ENCODE measurements at regions not wholly inside any gene's neighbourhood (a gene's known extent, or its start where the extent isn't known, plus 50 kb on each side); places are given as distances from the start of the nearest gene placed in this dataset.

GRCh38 chr3:31466866-31467265 is 65.9 kb upstream of the STT3B start:
- Histone ChIP-seq H3K36me3 (replicated peaks; ENCODE audit: control insufficient read depth, insufficient read depth, low read length) (no peaks in the 10 kb centered on the region), H3K27me3 (ENCODE audit: control insufficient read depth, insufficient read depth, low read length) (no peaks in the 10 kb centered on the region), H3K4me3 (ENCODE audit: insufficient read depth, low read depth, low read length) (no peak overlapping the region)
- DNase-seq: peak; percentile 26

- H3K4me3 ChIP-seq (ENCODE audit: insufficient read depth, low read depth, low read length): no peak overlapping the region
- no peak for DNase-seq
- H3K36me3 ChIP-seq (replicated peaks; ENCODE audit: control insufficient read depth, insufficient read depth, low read length): no peaks in the 10 kb centered on the region
- H3K27me3 ChIP-seq (ENCODE audit: control insufficient read depth, insufficient read depth, low read length): no peaks in the 10 kb centered on the region
Observed at GRCh38 chr3:31468433-31468832, 64.3 kb upstream of the STT3B start.

DNA sequence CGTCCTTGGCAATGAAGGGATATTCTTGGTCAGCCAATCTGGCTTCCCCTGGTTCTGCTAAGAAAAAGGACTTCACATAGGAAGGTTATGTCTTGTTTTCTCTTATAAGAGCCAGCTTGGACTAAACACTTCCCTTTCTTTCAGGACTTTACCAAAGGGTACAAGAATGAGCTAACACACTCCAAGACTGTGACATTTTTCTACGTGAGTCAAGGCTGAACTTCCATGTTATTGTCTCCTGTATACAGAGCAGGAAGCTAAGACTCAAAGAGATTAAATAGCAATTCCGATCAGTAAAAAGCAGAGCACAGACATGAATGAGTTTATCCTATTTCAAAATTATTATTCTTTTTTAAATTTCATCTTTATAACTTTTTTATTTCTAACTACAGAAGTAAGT is 63.3 kb upstream of the STT3B start:
- Histone ChIP-seq H3K27me3 (ENCODE audit: control insufficient read depth, insufficient read depth, low read length) (no peaks in the 10 kb centered on the region), H3K36me3 (replicated peaks; ENCODE audit: control insufficient read depth, insufficient read depth, low read length) (no peaks in the 10 kb centered on the region), H3K4me3 (ENCODE audit: insufficient read depth, low read depth, low read length) (no peak overlapping the region)
- DNase-seq: no peak

DNA sequence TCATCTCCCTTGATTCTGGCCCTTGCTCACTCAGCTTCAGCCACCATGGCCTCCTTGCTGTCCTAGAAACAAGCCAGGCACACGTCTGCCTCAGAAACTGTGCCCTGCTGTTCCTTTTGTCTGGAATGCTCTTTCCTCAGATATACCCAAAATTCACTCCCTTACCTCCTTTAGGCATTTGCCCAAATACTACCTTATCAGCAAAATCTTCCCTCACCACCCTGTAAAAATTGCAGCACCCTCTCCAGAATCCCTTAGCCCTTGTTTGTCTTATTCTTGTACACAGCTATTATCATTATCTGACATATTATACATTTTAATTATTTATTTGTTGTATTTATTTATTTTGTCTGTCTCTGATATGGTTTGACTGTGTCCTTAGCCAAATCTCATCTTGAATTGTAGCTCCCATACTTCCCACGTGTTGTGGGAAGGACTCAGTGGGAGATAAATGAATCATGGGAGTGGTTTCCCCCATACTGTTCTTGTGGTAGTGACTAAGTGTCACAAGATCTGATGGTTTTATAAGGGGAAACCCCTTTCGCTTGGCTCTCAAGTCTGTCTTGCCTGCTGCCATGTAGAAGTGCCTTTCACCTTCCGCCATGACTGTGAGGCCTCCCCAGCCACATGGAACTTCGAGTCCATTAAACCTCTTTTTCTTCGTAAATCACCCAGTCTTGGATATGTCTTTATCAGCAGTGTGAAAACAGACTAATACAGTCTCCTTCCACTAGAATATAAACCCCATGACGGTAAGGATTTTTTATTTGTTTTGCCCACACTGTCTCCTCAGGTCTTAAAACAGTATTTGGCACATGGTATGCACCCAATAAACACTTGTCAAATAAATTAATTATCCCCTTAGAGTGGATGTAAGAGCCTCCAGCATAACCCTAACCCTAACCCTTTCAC is 60.0 kb upstream of the STT3B start:
- H3K27me3 ChIP-seq (ENCODE audit: control insufficient read depth, insufficient read depth, low read length): no peaks in the 10 kb centered on the region
- no peak overlapping the region for H3K4me3 ChIP-seq (ENCODE audit: insufficient read depth, low read depth, low read length)
- no peaks in the 10 kb centered on the region for H3K36me3 ChIP-seq (replicated peaks; ENCODE audit: control insufficient read depth, insufficient read depth, low read length)
- DNase-seq: no peak

DNA sequence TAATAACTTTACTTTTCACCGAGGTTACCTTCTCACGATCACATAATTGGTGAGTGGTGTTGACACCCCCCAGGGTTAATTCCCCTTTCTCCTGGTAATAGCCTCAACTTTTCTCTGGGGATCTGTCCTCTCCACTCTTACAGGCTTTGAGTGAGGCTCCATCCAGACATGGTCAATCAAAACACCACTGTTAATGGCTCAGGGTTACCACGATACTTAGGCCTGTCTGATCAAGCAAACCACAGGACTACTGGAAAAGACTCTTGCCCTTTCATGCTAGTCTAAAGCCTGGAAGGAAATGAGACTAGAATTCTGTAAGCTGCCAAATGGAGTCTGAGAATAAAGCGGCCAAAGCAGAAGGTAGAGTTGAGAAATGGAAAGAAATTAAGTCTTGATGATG is 56.5 kb upstream of the STT3B start:
- Histone ChIP-seq H3K27me3 (ENCODE audit: control insufficient read depth, insufficient read depth, low read length) (no peaks in the 10 kb centered on the region), H3K36me3 (replicated peaks; ENCODE audit: control insufficient read depth, insufficient read depth, low read length) (no peaks in the 10 kb centered on the region), H3K4me3 (ENCODE audit: insufficient read depth, low read depth, low read length) (no peak overlapping the region)
- no peak for DNase-seq

DNA sequence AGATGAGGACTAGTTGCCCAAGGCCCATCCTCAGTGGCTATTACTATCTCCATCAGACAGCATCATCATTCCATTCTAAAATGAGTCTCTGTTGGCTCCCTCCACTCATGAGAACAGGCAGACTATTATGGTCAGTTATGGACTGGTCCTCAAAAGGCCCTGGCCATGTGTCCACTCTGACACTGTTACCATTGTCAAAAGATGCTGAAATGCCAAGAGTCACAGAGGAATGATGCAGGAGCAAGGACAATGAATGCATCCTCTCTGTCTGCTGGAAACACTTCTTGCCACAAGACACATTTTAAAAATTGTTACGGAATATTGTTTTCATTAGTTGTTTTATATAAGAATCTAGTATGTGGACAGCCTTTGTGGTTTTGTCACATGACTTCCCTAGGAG is 53.3 kb upstream of the STT3B start:
- no peak overlapping the region for H3K4me3 ChIP-seq (ENCODE audit: insufficient read depth, low read depth, low read length)
- no peaks in the 10 kb centered on the region for H3K36me3 ChIP-seq (replicated peaks; ENCODE audit: control insufficient read depth, insufficient read depth, low read length)
- H3K27me3 ChIP-seq (ENCODE audit: control insufficient read depth, insufficient read depth, low read length): no peaks in the 10 kb centered on the region
- DNase-seq: no peak

- DNase-seq: no peak
- no peaks in the 10 kb centered on the region for H3K36me3 ChIP-seq (replicated peaks; ENCODE audit: control insufficient read depth, insufficient read depth, low read length)
- no peaks in the 10 kb centered on the region for H3K27me3 ChIP-seq (ENCODE audit: control insufficient read depth, insufficient read depth, low read length)
- H3K4me3 ChIP-seq (ENCODE audit: insufficient read depth, low read depth, low read length): no peak overlapping the region
Observed at GRCh38 chr3:31481697-31482096, 51.0 kb upstream of the STT3B start.

DNA sequence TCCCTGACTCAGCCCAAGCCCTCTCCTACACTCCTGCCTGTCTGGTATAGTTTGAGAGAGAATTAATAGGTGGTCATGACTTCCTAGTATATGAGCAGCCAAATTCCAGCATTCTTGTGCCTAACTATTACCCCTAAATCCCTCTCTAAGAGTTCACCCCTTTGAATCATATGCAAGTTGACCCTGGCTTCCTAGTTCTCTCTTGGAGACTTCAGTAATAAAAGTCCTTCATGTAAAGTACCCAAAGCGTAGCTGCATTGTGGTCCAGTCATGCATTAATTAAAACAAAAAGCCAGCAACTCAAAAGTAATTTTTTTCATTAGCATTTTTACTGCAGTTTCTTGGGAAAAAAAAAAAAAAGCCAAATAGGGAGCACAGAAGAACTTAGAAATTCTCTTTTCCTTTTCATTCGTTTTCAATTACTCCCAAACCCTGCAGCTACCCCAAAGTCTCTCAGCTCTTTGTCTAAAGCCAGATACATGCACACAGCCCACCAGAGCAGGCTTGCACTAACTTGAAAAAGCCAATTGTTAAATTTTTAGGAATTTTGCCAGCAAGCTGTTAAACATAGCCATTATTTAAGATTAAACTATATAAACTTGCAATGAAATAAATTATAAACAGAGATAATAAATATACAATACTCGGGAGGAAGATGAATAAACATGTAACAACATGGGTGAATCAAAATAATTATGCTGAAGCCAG is 50.1 kb upstream of the STT3B start:
- no peaks in the 10 kb centered on the region for H3K27me3 ChIP-seq (ENCODE audit: control insufficient read depth, insufficient read depth, low read length)
- H3K4me3 ChIP-seq (ENCODE audit: insufficient read depth, low read depth, low read length): no peak overlapping the region
- no peak for DNase-seq
- no peaks in the 10 kb centered on the region for H3K36me3 ChIP-seq (replicated peaks; ENCODE audit: control insufficient read depth, insufficient read depth, low read length)

All from H7 (cell line).